Heart left ventricle (tissue), 13 donors: ENCODE measurements at regions not wholly inside any gene's neighbourhood (a gene's known extent, or its start where the extent isn't known, plus 50 kb on each side); places are given as distances from the start of the nearest gene placed in this dataset.

Experiments
- CTCF ChIP-seq, 12 donors: fragments of 200-600 bp; sonication (generic) in 4 of 12; IDR thresholded peaks; one replicate each; pipeline versions ENCODE4 v1.5.0 to v1.8.0; 2018 to 2022; ENCODE audit warnings: antibody characterized with exemption in 12 of 12, mild to moderate bottlenecking in 5 of 12
- POLR2A ChIP-seq, 2 donors: fragments of 450-650 bp; IDR thresholded peaks; one replicate each; pipeline ENCODE4 v1.6.1; 2017; ENCODE audit warnings: antibody characterized with exemption in 2 of 2, mild to moderate bottlenecking in 2 of 2, moderate library complexity in 2 of 2
- donor health status: ischemic (EF 13 %, LVEDD 7.1; RV severe dilation, severe dysfunction).
- donor health status: DM: no; HTN: yes; CAD: no.
- donor health status: DM: no; HTN: no; CAD: no.
- donor health status: ischemic (EF 25% LVEDD 6.9; RV normal size, moderate dysfunction).
- donor health status: ischemic (EF 25% LVEDD 5.7; RV mildly dilated, moderate dysfunction).
- donor health status: ischemic (EF 35%, LVEDD 5.7; RV mildly dilated, moderate dysfunction).
- donor health status: nonischemic (EF 11% LVEDD 7.7; RV severe dilation, severe dysfunction).
- donor health status: DM: yes; HTN: yes; CAD: no.
- donor health status: PGD.
- donor health status: ischemic (EF 29% LVEDD 5.4; RV normal size, mild dysfunction).
- donor health status: nonischemic (EF 23%, LVEDD 6.1; RV moderate dilation, normal function).

GRCh38 chr11:131186629-131187101 lies 183.8 kb upstream of the NTM start:
- TF ChIP-seq CTCF (IDR thresholded peaks at IDR 0.05) (no peak), POLR2A (IDR thresholded peaks at IDR 0.05) (no peak)
